DOHH2 (cell line): ENCODE measurements at regions not wholly inside any gene's neighbourhood (a gene's known extent, or its start where the extent isn't known, plus 50 kb on each side); places are given as distances from the start of the nearest gene placed in this dataset.

ENCODE experiments used
- H3F3A ChIP-seq: fragments of 200-600 bp; sonication (generic), shearing (Covaris generic); 2 replicates; pipeline ENCODE4 v1.6.0; 2016; ENCODE audit warnings: antibody characterized with exemption, mild to moderate bottlenecking; ENCODE audit not compliant: control insufficient read depth, insufficient read depth
- H3K27ac ChIP-seq: fragments of 200-600 bp; sonication (generic); 2 replicates; pipeline ENCODE4 v1.5.1; 2014; ENCODE audit warnings: low read depth, mild to moderate bottlenecking, low read length, moderate library complexity
- H3K27me3 ChIP-seq: fragments of 200-600 bp; sonication (generic); 2 replicates; pipeline ENCODE4 v1.6.1; 2014; ENCODE audit warnings: mild to moderate bottlenecking, low read length, mixed read lengths; ENCODE audit not compliant: control insufficient read depth
- H3K36me3 ChIP-seq: fragments of 200-600 bp; sonication (generic); 2 replicates; pipeline ENCODE4 v1.6.1; 2014; ENCODE audit warnings: mild to moderate bottlenecking, low read length, moderate library complexity, mixed read lengths; ENCODE audit not compliant: control insufficient read depth
- H3K4me1 ChIP-seq: fragments of 200-600 bp; sonication (generic); 2 replicates; pipeline ENCODE4 v1.6.1; 2014; ENCODE audit warnings: mild to moderate bottlenecking, low read length, mixed read lengths; ENCODE audit not compliant: control insufficient read depth
- H3K4me2 ChIP-seq: fragments of 200-600 bp; sonication (generic); 2 replicates; pipeline ENCODE4 v1.6.0; 2014; ENCODE audit warnings: mild to moderate bottlenecking, low read length, moderate library complexity
- H3K4me3 ChIP-seq: fragments of 200-600 bp; sonication (generic); 2 replicates; pipeline ENCODE4 v1.5.1; 2014; ENCODE audit warnings: mild to moderate bottlenecking, low read length, mixed read lengths
- H3K79me2 ChIP-seq: fragments of 200-600 bp; sonication (generic); 2 replicates; pipeline ENCODE4 v1.6.1; 2014; ENCODE audit warnings: mild to moderate bottlenecking, low read length, mixed read lengths; ENCODE audit not compliant: control insufficient read depth
- H3K9me2 ChIP-seq: fragments of 200-600 bp; sonication (generic); replicated peaks from 2 replicates; pipeline ENCODE4 v1.6.1; 2014; ENCODE audit warnings: mild to moderate bottlenecking, low read length, mixed read lengths; ENCODE audit not compliant: control insufficient read depth
- H3K9me3 ChIP-seq: fragments of 200-600 bp; sonication (generic); 2 replicates; pipeline ENCODE4 v1.6.1; 2014; ENCODE audit warnings: antibody characterized with exemption, low read length, mixed read lengths; ENCODE audit not compliant: control insufficient read depth, insufficient read depth
- H4K20me1 ChIP-seq: fragments of 200-600 bp; sonication (generic); 2 replicates; pipeline ENCODE4 v1.6.0; 2014; ENCODE audit warnings: low read depth, mild to moderate bottlenecking, antibody characterized with exemption, low read length, moderate library complexity; ENCODE audit not compliant: control insufficient read depth, insufficient read depth
- EZH2phosphoT487 ChIP-seq: fragments of 200-600 bp; sonication (generic); IDR thresholded peaks from 2 replicates; pipeline ENCODE4 v1.6.1; 2017; ENCODE audit warnings: borderline replicate concordance, mild to moderate bottlenecking, antibody characterized with exemption, low read length, moderate library complexity, mixed read lengths
- TF ChIP-seq, protein P1 (sequence below): fragments of 200-600 bp; sonication (generic); IDR thresholded peaks from one replicate; pipeline ENCODE4 v1.5.1; 2014; ENCODE audit warnings: antibody characterized with exemption, mild to moderate bottlenecking, low read depth, low read length; ENCODE audit not compliant: poor library complexity, severe bottlenecking

DNA sequence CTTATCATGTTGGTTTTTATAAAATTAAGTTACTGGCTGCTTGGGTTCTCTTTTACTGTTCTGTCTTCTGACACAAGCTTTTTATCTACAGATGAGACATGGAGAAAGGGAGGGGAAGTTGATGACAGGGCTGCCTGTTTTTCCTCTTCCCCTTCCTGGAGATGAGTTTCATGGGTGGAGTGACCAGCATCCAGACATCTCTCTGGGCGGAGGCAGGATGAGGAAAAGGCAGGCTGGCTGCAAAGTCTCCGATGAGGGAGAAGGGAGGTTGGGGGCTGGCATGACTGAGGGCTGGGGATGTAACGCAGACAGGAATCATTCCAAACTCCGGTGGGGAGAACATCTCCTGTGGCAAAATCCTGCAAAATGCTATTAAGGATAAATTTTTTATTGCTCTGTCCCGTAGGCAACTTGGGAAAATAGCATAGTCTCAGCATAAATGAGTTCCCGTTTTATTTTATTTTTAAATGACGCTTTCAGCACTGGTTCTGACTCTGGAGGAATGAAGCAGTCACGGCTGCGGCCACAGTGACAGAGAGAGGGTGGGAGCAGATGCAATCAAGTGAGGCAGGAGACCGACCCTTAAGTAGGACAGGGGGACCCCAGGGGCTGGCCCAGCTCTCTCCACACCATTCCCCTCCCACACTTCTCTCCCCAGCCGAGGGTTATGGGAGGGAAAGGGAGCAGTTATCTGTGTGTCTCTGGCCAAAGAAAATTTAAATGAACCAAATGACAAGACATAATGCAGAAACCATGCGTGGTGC lies 108.8 kb upstream of the PMEPA1 start:
- H3K4me3 ChIP-seq, result no peak overlapping the region
- TF ChIP-seq EZH2phosphoT487, result no peak
- TF ChIP-seq, protein P1, sequence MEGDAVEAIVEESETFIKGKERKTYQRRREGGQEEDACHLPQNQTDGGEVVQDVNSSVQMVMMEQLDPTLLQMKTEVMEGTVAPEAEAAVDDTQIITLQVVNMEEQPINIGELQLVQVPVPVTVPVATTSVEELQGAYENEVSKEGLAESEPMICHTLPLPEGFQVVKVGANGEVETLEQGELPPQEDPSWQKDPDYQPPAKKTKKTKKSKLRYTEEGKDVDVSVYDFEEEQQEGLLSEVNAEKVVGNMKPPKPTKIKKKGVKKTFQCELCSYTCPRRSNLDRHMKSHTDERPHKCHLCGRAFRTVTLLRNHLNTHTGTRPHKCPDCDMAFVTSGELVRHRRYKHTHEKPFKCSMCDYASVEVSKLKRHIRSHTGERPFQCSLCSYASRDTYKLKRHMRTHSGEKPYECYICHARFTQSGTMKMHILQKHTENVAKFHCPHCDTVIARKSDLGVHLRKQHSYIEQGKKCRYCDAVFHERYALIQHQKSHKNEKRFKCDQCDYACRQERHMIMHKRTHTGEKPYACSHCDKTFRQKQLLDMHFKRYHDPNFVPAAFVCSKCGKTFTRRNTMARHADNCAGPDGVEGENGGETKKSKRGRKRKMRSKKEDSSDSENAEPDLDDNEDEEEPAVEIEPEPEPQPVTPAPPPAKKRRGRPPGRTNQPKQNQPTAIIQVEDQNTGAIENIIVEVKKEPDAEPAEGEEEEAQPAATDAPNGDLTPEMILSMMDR, result no peak
- no peaks in the 10 kb centered on the region for H3K9me2 ChIP-seq
- H4K20me1 ChIP-seq, result no peaks in the 10 kb centered on the region
- H3K27me3 ChIP-seq, result peaks cover 21% of the 10 kb centered on the region
- no peaks in the 10 kb centered on the region for H3K36me3 ChIP-seq
- H3F3A ChIP-seq, result no peaks in the 10 kb centered on the region
- H3K9me3 ChIP-seq, result no peaks in the 10 kb centered on the region
- no peaks in the 10 kb centered on the region for H3K4me1 ChIP-seq
- no peak overlapping the region for H3K4me2 ChIP-seq
- no peaks in the 10 kb centered on the region for H3K79me2 ChIP-seq
- H3K27ac ChIP-seq, result no peak overlapping the region

DNA sequence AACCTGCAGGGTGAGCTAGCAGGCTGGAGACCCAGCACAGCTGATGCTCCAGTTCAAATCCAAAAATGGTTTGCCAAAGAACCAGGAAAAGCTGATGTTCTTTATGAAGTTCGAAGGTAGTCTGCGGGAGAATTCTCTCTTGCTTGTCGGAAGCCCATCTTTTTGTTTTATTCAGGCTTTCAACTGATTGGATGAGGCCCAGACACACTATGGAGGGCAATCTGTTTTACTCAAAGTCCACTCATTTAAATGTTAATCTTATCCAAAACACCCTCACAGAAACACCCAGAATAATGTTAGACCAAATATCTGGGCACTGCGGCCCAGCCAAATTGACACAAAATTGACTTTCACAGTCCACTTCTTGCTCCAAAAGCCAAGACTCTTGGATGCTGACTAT lies 105.6 kb upstream of the PMEPA1 start:
- Histone ChIP-seq H3F3A (no peaks in the 10 kb centered on the region), H3K27me3 (peaks cover 21% of the 10 kb centered on the region), H3K4me2 (no peak overlapping the region), H4K20me1 (no peaks in the 10 kb centered on the region), H3K9me3 (no peaks in the 10 kb centered on the region), H3K36me3 (no peaks in the 10 kb centered on the region), H3K4me1 (no peaks in the 10 kb centered on the region), H3K79me2 (no peaks in the 10 kb centered on the region), H3K4me3 (no peak overlapping the region), H3K9me2 (no peaks in the 10 kb centered on the region), H3K27ac (no peak overlapping the region)
- TF ChIP-seq, protein P1, result no peak
- TF ChIP-seq EZH2phosphoT487, result no peak

DNA sequence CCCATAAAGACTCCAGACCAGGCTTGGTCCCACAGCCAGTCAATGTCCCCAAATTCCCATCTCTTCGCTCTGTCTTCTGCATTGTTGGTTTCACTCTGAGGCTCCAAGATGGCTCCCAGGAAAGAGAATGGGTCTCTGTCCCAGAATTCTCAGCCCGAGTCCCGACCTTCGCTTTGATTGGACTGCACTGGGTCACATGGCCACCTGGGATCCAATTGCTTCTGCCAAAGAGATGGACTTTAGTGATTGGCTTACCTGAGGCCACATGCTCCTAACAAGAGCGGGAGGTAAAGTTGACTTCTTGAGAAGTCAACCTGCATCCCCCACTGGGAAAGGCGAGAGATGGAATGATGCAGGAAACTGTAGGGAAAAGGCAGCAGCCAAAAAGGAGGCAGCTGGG lies 104.7 kb upstream of the PMEPA1 start:
- no peaks in the 10 kb centered on the region for H3K36me3 ChIP-seq
- no peak for TF ChIP-seq EZH2phosphoT487
- TF ChIP-seq, protein P1, result no peak
- H3K4me2 ChIP-seq, result no peak overlapping the region
- no peaks in the 10 kb centered on the region for H3F3A ChIP-seq
- H4K20me1 ChIP-seq, result no peaks in the 10 kb centered on the region
- H3K27ac ChIP-seq, result no peak overlapping the region
- H3K79me2 ChIP-seq, result no peaks in the 10 kb centered on the region
- H3K9me2 ChIP-seq, result no peaks in the 10 kb centered on the region
- H3K4me1 ChIP-seq, result no peaks in the 10 kb centered on the region
- no peak overlapping the region for H3K4me3 ChIP-seq
- H3K27me3 ChIP-seq, result peaks cover 21% of the 10 kb centered on the region
- no peaks in the 10 kb centered on the region for H3K9me3 ChIP-seq
